HL-60 (cell line): ENCODE measurements at regions not wholly inside any gene's neighbourhood (a gene's known extent, or its start where the extent isn't known, plus 50 kb on each side); places are given as distances from the start of the nearest gene placed in this dataset.

ENCODE experiments used
- CTCF ChIP-seq: IDR thresholded peaks from one replicate; pipeline ENCODE4 v1.5.1; 2011; ENCODE audit warnings: low read length, control low read depth, inconsistent platforms; ENCODE audit not compliant: insufficient read depth
- GABPA ChIP-seq: IDR thresholded peaks from 2 replicates; pipeline ENCODE4 v1.6.1; 2012; ENCODE audit warnings: low read depth
- POLR2AphosphoS5 ChIP-seq: IDR thresholded peaks from 2 replicates; pipeline ENCODE4 v1.6.1; 2012; ENCODE audit warnings: low read depth
- REST ChIP-seq: IDR thresholded peaks from 2 replicates; pipeline ENCODE4 v1.6.1; 2012; ENCODE audit warnings: low read depth; ENCODE audit not compliant: insufficient replicate concordance

DNA sequence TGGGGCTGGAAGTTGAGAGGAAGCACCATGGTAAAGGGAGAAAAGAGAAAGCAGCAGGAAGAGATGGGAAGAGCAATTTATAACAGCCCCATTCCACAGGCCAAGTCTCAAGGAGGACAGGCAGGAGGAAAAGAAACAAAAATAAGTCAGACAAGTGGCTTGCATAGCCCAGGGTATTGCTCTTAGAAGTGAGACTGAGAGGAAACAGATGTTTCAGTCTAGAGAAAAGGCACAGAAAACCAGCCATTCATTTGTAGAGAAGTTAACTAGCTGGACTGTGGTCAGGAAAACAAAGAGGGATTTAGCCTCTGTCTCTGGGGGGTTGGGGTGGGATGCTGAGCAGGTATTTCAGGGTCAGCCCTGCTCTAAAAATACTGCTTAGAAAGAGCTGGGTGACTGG is 175.0 kb upstream of the ARHGEF9 start:
- no peak for TF ChIP-seq POLR2AphosphoS5
- no peak for TF ChIP-seq CTCF
- TF ChIP-seq GABPA = no peak
- no peak for TF ChIP-seq REST
